K562 (cell line): ENCODE measurements at regions not wholly inside any gene's neighbourhood (a gene's known extent, or its start where the extent isn't known, plus 50 kb on each side); places are given as distances from the start of the nearest gene placed in this dataset.

Experiments
- ATAC-seq: fragments of 200-7000 bp; cut with Tn5 transposase; 3 replicates; pipeline ENCODE4 v1.9.1; 2020; ENCODE audit warnings: moderate library complexity
- BruUV-seq: library from RNA; stranded (reverse); fragments of 400-500 nt; replicated peaks from 2 replicates; lab custom pipeline; 2021; lab: Mats Ljungman, UMichigan
- CTCF ChIA-PET: fragments of 300-600 bp; formaldehyde crosslinking; extraction: SDS; loops from one replicate; lab custom pipeline; 2021; ENCODE audit warnings: low intra/inter-chr PET ratio; lab: Yijun Ruan, JAX
- POLR2A ChIA-PET: fragments of 300-600, 350-650 bp; sonication (Branson Sonifier 250); formaldehyde crosslinking; extraction: SDS; loops from one replicate; lab custom pipeline; 2021; ENCODE audit warnings: antibody characterized with exemption, inconsistent platforms; lab: Yijun Ruan, JAX
- DNase-seq, 4 experiments: peaks; one replicate each; pipeline versions ENCODE4 v3.0.0 to v3.0.0-alpha.2; 2011 to 2018; ENCODE audit warnings: low spot score in 3 of 4, mixed read lengths in 3 of 4; ENCODE audit errors: extremely low read depth in 1 of 4
- FAIRE-seq: peaks from 2 replicates; lab custom pipeline; 2011; peaks lifted over from hg19 to GRCh38; lab: Jason Lieb, UNC
- H2AFZ ChIP-seq: 2 replicates; pipeline ENCODE4 v1.6.0; 2011; ENCODE audit warnings: low read depth, low read length, control low read depth, inconsistent platforms
- H3K27ac ChIP-seq: fragments of 200-600 bp; 3 replicates; pipeline ENCODE4 v1.8.0; 2011; ENCODE audit warnings: low read depth, mild to moderate bottlenecking, control low read depth, inconsistent platforms, low read length, moderate library complexity, mixed read lengths; ENCODE audit errors: extremely low read depth
- H3K27me3 ChIP-seq, 2 experiments: fragments of 300-600 bp in 1 of 2; 2 replicates in 1 of 2; 3 replicates in 1 of 2; pipeline versions ENCODE4 v1.6.0 to v1.8.0; 2011; ENCODE audit warnings: inconsistent platforms in 2 of 2, low read length in 2 of 2, mild to moderate bottlenecking in 1 of 2, mixed read lengths in 1 of 2, moderate library complexity in 1 of 2; ENCODE audit not compliant: control insufficient read depth in 2 of 2, insufficient read depth in 2 of 2
- H3K36me3 ChIP-seq: fragments of 300-600 bp; 3 replicates; pipeline ENCODE4 v1.8.0; 2011; ENCODE audit warnings: mild to moderate bottlenecking, low read length, inconsistent platforms; ENCODE audit not compliant: control insufficient read depth, insufficient read depth
- H3K4me1 ChIP-seq, 2 experiments: fragments of 200-600 bp in 1 of 2; replicated peaks in 1 of 2; 2 replicates in 1 of 2; 3 replicates in 1 of 2; pipeline versions ENCODE4 v1.5.1 to v1.8.0; 2011; ENCODE audit warnings: inconsistent platforms in 2 of 2, low read length in 2 of 2, mild to moderate bottlenecking in 1 of 2, mixed read lengths in 1 of 2, moderate library complexity in 1 of 2; ENCODE audit not compliant: control insufficient read depth in 2 of 2, insufficient read depth in 2 of 2
- H3K4me2 ChIP-seq: 2 replicates; pipeline ENCODE4 v1.6.1; 2011; ENCODE audit warnings: low read length, control low read depth, inconsistent platforms, mixed read lengths; ENCODE audit not compliant: insufficient read depth
- H3K4me3 ChIP-seq: fragments of 200-600 bp; sonication (generic), shearing (Covaris generic); 2 replicates; pipeline ENCODE4 v1.5.1; 2016; ENCODE audit warnings: control low read depth, inconsistent platforms
- H3K79me2 ChIP-seq: fragments of 200-600 bp; 3 replicates; pipeline ENCODE4 v1.8.0; 2011; ENCODE audit warnings: low read length, inconsistent platforms; ENCODE audit not compliant: control insufficient read depth, insufficient read depth
- H3K9ac ChIP-seq, 2 experiments: 2 replicates each; pipeline versions ENCODE4 v1.6.0 to v1.6.1; 2011; ENCODE audit warnings: low read depth in 2 of 2, low read length in 2 of 2, control low read depth in 1 of 2, inconsistent platforms in 1 of 2, mild to moderate bottlenecking in 1 of 2, mixed read lengths in 1 of 2; ENCODE audit not compliant: insufficient read depth in 1 of 2
- H3K9me1 ChIP-seq: one replicate; pipeline ENCODE4 v1.6.0; 2011; ENCODE audit warnings: inconsistent platforms, mild to moderate bottlenecking, low read length, moderate library complexity; ENCODE audit not compliant: control insufficient read depth, insufficient read depth
- H3K9me3 ChIP-seq: replicated peaks from 2 replicates; pipeline ENCODE4 v1.5.1; 2011; ENCODE audit warnings: low read depth, low read length, inconsistent platforms; ENCODE audit not compliant: control insufficient read depth, insufficient read depth
- H4K20me1 ChIP-seq: replicated peaks from 2 replicates; pipeline ENCODE4 v1.6.1; 2011; ENCODE audit warnings: low read length, inconsistent platforms, mixed read lengths; ENCODE audit not compliant: control insufficient read depth, insufficient read depth
- BCL6 ChIP-seq: fragments of 250-450 bp; sonication (Bioruptor Pico); IDR thresholded peaks from 2 replicates; pipeline ENCODE4 v1.4.0; 2020
- CBX2 ChIP-seq: fragments of 200-600 bp; sonication (generic); IDR thresholded peaks from one replicate; pipeline ENCODE4 v1.6.1; 2012; ENCODE audit warnings: mild to moderate bottlenecking, low read length, inconsistent platforms; ENCODE audit not compliant: insufficient read depth, poor library complexity, severe bottlenecking
- CTBP1 ChIP-seq: fragments of 450-650 bp; IDR thresholded peaks from 2 replicates; pipeline ENCODE4 v1.6.1; 2016; ENCODE audit warnings: borderline replicate concordance
- GATAD2B ChIP-seq: fragments of 450-650 bp; IDR thresholded peaks from 2 replicates; pipeline ENCODE4 v1.6.1; 2017; ENCODE audit warnings: mild to moderate bottlenecking, borderline replicate concordance
- SREBF2 ChIP-seq: sonication (generic); formaldehyde crosslinking; IDR thresholded peaks from 2 replicates; pipeline ENCODE4 v1.4.0; 2020; ENCODE audit warnings: mild to moderate bottlenecking, missing genetic modification reagents
- TSC22D4 ChIP-seq: fragments of 450-650 bp; IDR thresholded peaks from 2 replicates; pipeline ENCODE4 v1.6.1; 2016; ENCODE audit warnings: missing genetic modification characterization, missing biosample characterization, control low read depth
- ZNF75A ChIP-seq: fragments of 450-650 bp; formaldehyde crosslinking; IDR thresholded peaks from 2 replicates; pipeline ENCODE4 v1.4.0; 2020; ENCODE audit warnings: mild to moderate bottlenecking
- WGBS: fragments of 100-300 bp; shearing (Covaris generic); methylation state at CpG from one replicate; pipeline ENCODE4 v1.1.6; 2016; ENCODE audit warnings: low coverage, mixed read lengths; ENCODE audit not compliant: insufficient coverage; ENCODE audit errors: missing lambda C conversion rate; 5-methylcytosine and 5-hydroxymethylcytosine counted together
- in situ Hi-C: fragments of 300-500 bp; cut with MboI; formaldehyde crosslinking; loops from 4 replicates; pipeline ENCODE4 v1.15.0; 2018; ENCODE audit warnings: inconsistent platforms, mixed read lengths
- intact Hi-C: fragments of 100-400 bp; cut with micrococcal nuclease; formaldehyde crosslinking; loops from 2 replicates; pipeline ENCODE4 v1.14.2; 2022
- TF ChIP-seq, protein P1 (sequence below): sonication (generic); formaldehyde crosslinking; IDR thresholded peaks from 2 replicates; pipeline ENCODE4 v1.4.0; 2020; ENCODE audit warnings: mild to moderate bottlenecking, missing genetic modification reagents
- TF ChIP-seq, protein P2 (sequence below): fragments of 450-650 bp; formaldehyde crosslinking; IDR thresholded peaks from 2 replicates; pipeline ENCODE4 v1.4.0; 2020; ENCODE audit warnings: mild to moderate bottlenecking, moderate library complexity
- TF ChIP-seq, protein P3 (sequence below): fragments of 250-450 bp; sonication (Bioruptor Pico); IDR thresholded peaks from 2 replicates; pipeline ENCODE4 v1.4.0; 2020; ENCODE audit warnings: mild to moderate bottlenecking, moderate library complexity, borderline replicate concordance
- TF ChIP-seq, protein P4 (sequence below): IDR thresholded peaks from 2 replicates; pipeline ENCODE4 v1.6.1; 2014; ENCODE audit warnings: antibody characterized with exemption

DNA sequence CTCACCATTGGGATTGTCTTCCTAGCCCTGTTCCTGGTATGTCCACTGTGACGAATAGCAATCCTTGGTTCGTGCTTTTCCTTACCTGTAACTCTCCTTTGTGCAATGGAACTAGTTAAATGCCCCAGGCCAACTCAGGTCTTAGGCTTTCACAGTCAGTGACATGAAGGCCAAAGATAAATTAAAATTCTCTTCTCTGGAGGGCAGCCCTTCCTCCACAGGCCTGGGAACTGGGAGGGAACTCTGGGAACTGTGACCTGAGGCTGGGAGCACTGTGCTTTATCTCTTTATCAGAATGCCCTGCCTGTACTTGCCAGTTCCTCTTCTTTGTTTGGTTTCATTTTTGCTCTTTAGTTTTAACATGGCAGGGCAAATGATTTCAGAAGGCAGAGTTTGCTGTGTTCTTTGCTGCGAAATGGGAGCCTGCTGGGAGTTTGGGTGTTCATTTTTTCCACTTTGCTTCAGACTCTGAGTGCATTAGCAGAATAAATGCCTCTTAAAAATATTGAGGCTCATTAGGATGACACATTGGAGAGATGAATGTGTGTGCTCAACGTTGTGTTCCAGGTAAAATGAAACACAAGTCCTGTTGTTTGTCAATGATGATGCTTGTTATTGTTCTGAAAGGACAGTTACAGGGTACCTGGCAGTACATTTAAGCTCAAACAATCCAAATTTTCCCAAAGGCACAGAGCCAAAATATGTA lies 118.1 kb downstream of the NUDT12 start (continued):
- TF ChIP-seq, protein P1, sequence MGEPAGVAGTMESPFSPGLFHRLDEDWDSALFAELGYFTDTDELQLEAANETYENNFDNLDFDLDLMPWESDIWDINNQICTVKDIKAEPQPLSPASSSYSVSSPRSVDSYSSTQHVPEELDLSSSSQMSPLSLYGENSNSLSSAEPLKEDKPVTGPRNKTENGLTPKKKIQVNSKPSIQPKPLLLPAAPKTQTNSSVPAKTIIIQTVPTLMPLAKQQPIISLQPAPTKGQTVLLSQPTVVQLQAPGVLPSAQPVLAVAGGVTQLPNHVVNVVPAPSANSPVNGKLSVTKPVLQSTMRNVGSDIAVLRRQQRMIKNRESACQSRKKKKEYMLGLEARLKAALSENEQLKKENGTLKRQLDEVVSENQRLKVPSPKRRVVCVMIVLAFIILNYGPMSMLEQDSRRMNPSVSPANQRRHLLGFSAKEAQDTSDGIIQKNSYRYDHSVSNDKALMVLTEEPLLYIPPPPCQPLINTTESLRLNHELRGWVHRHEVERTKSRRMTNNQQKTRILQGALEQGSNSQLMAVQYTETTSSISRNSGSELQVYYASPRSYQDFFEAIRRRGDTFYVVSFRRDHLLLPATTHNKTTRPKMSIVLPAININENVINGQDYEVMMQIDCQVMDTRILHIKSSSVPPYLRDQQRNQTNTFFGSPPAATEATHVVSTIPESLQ: no peak
- no peak for TF ChIP-seq GATAD2B

GRCh38 chr5:103442750-103443149 lies 119.8 kb downstream of the NUDT12 start:
- BruUV-seq: no TSS peak
- no peaks in the 10 kb centered on the region for H3K27me3 ChIP-seq
- POLR2A ChIA-PET: no interaction called here
- no peak for TF ChIP-seq SREBF2 (CRISPR knock-in tag)
- no peak for TF ChIP-seq TSC22D4 (tag)
- TF ChIP-seq, protein P2, sequence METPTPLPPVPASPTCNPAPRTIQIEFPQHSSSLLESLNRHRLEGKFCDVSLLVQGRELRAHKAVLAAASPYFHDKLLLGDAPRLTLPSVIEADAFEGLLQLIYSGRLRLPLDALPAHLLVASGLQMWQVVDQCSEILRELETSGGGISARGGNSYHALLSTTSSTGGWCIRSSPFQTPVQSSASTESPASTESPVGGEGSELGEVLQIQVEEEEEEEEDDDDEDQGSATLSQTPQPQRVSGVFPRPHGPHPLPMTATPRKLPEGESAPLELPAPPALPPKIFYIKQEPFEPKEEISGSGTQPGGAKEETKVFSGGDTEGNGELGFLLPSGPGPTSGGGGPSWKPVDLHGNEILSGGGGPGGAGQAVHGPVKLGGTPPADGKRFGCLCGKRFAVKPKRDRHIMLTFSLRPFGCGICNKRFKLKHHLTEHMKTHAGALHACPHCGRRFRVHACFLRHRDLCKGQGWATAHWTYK: no peak
- TF ChIP-seq CBX2: no peak
- TF ChIP-seq BCL6 (CRISPR knock-in tag): no peak
- TF ChIP-seq CTBP1: no peak
- TF ChIP-seq ZNF75A: no peak
- TF ChIP-seq, protein P3, sequence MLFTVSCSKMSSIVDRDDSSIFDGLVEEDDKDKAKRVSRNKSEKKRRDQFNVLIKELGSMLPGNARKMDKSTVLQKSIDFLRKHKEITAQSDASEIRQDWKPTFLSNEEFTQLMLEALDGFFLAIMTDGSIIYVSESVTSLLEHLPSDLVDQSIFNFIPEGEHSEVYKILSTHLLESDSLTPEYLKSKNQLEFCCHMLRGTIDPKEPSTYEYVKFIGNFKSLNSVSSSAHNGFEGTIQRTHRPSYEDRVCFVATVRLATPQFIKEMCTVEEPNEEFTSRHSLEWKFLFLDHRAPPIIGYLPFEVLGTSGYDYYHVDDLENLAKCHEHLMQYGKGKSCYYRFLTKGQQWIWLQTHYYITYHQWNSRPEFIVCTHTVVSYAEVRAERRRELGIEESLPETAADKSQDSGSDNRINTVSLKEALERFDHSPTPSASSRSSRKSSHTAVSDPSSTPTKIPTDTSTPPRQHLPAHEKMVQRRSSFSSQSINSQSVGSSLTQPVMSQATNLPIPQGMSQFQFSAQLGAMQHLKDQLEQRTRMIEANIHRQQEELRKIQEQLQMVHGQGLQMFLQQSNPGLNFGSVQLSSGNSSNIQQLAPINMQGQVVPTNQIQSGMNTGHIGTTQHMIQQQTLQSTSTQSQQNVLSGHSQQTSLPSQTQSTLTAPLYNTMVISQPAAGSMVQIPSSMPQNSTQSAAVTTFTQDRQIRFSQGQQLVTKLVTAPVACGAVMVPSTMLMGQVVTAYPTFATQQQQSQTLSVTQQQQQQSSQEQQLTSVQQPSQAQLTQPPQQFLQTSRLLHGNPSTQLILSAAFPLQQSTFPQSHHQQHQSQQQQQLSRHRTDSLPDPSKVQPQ: no peak
- TF ChIP-seq, protein P4, sequence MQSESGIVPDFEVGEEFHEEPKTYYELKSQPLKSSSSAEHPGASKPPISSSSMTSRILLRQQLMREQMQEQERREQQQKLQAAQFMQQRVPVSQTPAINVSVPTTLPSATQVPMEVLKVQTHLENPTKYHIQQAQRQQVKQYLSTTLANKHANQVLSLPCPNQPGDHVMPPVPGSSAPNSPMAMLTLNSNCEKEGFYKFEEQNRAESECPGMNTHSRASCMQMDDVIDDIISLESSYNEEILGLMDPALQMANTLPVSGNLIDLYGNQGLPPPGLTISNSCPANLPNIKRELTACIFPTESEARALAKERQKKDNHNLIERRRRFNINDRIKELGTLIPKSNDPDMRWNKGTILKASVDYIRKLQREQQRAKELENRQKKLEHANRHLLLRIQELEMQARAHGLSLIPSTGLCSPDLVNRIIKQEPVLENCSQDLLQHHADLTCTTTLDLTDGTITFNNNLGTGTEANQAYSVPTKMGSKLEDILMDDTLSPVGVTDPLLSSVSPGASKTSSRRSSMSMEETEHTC: no peak

More at GRCh38 chr5:103442750-103443149, 119.8 kb downstream of the NUDT12 start:
- WGBS: 3% methylated on average over 5 of the region's 5 CpGs
- Histone ChIP-seq H3K4me3 (no peak overlapping the region), H3K27ac (no peak overlapping the region), H3K4me1 (no peaks in the 10 kb centered on the region), H3K4me2 (no peak overlapping the region), H3K36me3 (no peaks in the 10 kb centered on the region), H3K9ac (no peak overlapping the region), H2AFZ (no peak overlapping the region), H3K9me1 (no peaks in the 10 kb centered on the region), H3K9me3 (no peaks in the 10 kb centered on the region; the same call in 1 of the 2 replicates), H4K20me1 (no peaks in the 10 kb centered on the region), H3K79me2 (no peaks in the 10 kb centered on the region)
- CTCF ChIA-PET: no interaction called here
- ATAC-seq (no peak), DNase-seq (no peak), FAIRE-seq (no peak)
- in situ Hi-C loops (no loop called here), intact Hi-C loops (no loop called here)
